GM18907 (cell line): ENCODE measurements at regions not wholly inside any gene's neighbourhood (a gene's known extent, or its start where the extent isn't known, plus 50 kb on each side); places are given as distances from the start of the nearest gene placed in this dataset.

ENCODE experiments used
- ATAC-seq: cut with Tn5 transposase; IDR thresholded peaks from one replicate; pipeline ENCODE4 v1.9.1; 2021; ENCODE audit warnings: mild to moderate bottlenecking, moderate library complexity; ENCODE audit not compliant: unreplicated experiment

- ATAC-seq, result no peak
These were observed 188.0 kb upstream of the HDDC2 start for GRCh38 chr6:125489579-125490285.

DNA sequence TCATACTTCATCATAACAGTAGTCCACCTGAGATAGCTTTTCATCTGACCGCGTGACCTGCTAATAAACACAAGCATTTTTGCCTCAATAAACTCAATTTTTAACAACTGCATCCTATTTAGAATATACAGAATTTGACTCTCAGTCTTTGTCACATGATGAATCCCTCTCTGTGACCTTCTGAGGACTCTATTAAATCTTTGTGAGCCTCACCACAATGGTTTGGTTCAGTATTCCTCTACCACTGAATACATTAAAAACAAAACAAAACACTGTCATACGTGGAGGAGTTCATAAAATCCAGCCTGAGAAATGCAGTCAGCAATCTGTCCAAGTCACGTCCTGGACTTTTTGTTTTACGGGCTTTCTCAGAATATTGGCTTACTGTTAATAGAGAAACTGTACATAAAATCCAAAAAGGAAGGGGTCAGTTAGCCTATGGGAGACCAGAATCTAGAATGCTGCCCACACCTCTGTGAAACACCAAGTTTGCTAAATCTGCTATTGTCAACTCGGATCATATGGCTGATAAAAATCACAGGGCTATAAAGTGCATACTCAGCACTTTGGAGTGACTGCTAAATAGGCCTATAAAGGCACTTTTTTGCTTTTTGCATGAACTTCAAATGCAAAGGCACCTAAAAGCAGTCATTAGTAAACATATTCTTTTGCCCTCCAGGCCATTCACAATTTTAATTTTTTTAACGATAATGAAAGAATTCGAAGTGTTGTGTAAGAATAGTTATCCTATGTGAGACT, 190.3 kb upstream of the HDDC2 start:
- no peak for ATAC-seq

- no peak for ATAC-seq
These were observed 196.8 kb upstream of the HDDC2 start for GRCh38 chr6:125498606-125499005.

- ATAC-seq, result no peak
These were observed 197.8 kb upstream of the HDDC2 start for GRCh38 chr6:125499535-125499934.

DNA sequence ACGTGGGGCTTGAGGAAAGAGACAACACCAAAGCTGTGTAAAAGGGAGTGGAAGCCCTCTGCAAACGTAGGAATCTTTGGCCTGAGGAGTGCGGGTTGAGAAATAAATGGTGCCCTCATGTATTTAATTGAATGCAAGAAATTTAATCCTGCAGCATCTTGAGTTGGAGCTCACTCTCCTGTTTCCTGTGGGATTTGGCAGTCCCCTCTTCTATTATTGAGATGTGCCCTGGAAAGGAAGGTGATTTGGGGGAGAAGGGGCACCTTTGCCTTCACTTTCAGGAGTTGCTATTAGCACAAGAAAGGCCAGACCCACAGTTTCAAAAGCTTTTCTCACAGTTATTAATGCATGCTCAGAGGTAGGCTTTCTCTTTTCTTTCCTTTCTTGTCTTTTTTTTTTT, 201.4 kb upstream of the HDDC2 start:
- ATAC-seq, result no peak

DNA sequence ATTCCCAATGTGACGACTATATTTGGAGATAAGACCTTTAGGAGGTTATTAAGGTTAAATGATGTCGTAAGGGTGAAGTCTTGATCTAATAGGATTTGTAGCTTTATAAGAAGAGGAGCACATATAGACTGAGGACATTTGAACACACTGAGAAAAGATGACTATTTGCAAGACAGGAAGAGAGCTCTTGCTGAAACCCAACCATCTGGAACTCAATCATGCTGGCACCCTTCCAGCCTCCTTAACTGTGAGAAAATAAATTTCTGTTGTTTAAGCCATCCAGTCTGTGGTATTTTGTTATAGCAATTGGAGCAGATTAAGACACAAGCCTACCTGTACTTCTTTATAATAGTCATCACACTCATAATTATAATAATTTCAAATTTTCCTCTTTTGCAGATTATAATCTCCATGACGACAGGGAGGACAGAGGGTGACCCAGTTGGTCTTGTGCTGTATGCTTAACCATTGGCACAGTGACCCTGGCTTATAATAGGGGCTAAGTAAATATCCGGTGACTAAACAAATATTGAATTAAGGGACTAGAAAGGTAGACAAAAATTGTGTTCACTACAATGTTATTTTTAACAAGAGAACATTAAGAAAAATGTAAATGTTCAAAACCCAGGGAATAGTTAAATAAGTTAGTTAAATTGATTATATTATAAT, 206.4 kb upstream of the HDDC2 start:
- no peak for ATAC-seq

GRCh38 chr6:125508793-125509192, 207.0 kb upstream of the HDDC2 start:
- no peak for ATAC-seq

GRCh38 chr6:125509477-125509876, 207.7 kb upstream of the HDDC2 start:
- ATAC-seq, result no peak

DNA sequence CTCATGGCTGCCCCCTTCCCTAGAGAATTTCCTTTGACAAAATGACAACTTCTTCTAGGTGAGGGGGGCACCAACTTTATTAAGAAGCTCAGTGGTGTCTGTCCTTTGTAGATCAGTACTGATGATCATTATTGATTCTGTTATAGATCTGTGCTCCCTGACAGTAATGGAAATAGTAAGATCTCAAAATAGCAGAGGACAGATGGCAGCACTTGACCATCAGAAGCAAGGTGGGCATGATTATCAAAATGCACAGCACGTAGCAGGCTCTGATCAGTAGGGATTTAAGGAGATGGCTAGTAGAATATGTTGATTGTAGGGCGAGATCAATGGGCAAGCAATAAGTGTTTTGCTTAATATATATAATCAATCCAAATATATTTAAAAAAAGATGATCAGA, 208.6 kb upstream of the HDDC2 start:
- ATAC-seq, result no peak

GRCh38 chr6:125511809-125512396, 210.1 kb upstream of the HDDC2 start:
- no peak for ATAC-seq

GRCh38 chr6:125512621-125513020, 210.9 kb upstream of the HDDC2 start:
- ATAC-seq, result peak; percentile 78

GRCh38 chr6:125513978-125514377, 212.2 kb upstream of the HDDC2 start:
- no peak for ATAC-seq

DNA sequence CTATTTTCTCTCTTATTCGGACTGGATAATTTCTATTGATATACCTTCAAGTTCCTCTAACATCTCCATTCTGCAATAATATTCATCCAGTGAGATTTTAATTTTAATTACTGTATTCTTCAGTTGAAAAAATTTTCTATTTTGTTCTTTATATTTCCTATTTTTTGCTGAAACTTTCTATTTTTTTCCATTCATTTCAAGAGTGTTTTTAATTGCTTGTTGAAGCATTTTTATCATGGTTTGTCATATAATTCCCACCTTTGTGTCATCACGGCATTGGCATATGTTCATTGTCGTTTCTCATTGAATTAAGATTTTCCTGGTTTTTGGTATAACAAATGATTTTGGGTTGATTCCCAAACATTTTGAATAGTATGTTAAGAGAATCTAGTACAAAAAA, 214.9 kb upstream of the HDDC2 start:
- ATAC-seq, result no peak

DNA sequence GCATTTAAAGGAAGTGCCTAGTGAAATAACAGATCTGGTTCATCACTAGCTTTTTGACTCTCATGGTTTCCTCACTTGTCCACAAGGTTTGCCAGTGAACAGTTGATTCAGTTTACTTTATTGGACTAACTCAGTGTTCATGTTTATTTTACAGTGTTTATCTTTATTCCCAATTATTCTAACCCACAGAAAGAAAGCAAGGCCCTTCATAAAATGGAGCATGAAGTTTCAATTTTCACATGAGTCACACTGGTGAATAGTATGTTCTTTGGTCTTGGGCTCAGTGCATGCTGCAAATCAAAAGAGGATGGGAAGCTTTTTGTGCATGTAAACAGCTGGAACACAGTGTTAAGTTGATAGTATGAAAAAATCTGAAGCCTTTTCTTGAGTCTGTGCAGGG, 217.6 kb upstream of the HDDC2 start:
- ATAC-seq, result no peak

DNA sequence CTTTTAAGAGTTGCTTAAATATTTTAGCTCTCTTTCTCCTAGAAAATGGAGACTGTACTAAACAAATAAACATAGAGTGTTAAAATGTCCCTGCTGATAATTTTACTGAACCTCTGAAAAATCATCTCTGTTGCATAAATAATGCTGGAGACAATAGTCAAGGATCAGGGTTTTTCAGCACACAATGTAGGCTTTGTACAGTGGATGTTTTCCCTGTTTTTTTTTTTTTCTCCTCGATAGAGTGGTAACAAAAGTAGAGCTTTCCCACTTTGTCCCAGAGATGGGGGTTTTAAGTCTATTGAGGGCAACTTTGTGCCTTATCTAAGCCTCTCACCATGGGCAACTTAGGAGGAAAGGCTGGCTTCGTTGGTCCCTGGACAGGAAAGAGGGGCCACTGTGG, 222.6 kb upstream of the HDDC2 start:
- no peak for ATAC-seq

GRCh38 chr6:125526007-125526720, 223.3 kb upstream of the HEY2 start:
- ATAC-seq, result no peak

GRCh38 chr6:125528621-125529041, 220.8 kb upstream of the HEY2 start:
- ATAC-seq, result no peak

GRCh38 chr6:125529061-125529460, 220.4 kb upstream of the HEY2 start:
- no peak for ATAC-seq

DNA sequence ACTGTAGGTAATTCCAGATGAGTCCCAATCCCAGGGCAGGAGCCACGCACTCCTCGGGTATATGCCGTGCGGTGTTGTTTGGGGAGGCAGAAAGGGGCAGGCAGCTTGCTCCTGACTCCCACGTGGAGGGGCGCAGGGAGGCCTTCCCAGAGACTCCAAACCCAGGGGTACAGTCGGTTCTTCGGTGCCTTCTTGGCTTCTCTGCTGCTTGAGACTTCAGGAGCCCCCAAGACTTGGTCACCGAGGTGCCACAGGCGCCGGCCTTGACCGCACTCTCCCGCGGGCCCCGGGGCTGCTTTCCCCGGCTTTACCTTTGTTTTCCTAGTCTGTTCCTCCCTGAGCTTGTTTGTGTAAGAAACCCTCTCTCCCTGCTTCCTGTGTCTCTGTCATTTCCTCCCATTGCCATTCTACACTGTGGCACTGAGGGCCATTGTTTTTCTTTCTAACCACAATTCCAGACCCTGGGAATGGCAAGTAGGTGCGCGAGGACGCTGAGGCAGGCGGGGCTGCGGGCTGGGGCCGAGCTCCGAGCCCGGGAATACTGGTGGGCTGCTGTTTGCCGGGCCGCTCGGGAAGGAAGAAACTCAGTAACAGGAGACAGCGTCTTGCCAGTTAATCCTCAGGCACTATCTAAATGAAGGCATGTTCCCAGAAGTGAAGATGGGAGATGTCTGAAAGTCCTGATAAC, 215.6 kb upstream of the HEY2 start:
- ATAC-seq, result no peak
